Astrocyte (in vitro differentiated cells and primary cell): ENCODE measurements at regions not wholly inside any gene's neighbourhood (a gene's known extent, or its start where the extent isn't known, plus 50 kb on each side); places are given as distances from the start of the nearest gene placed in this dataset.

ENCODE experiments used
- DNase-seq: peaks from one replicate; pipeline ENCODE4 v3.0.0-alpha.2; 2010; ENCODE audit warnings: low read depth
- FAIRE-seq: peaks from 2 replicates; lab custom pipeline; 2011; peaks lifted over from hg19 to GRCh38; lab: Jason Lieb, UNC
- H2AFZ ChIP-seq: 2 replicates; pipeline ENCODE4 v1.6.0; 2012; ENCODE audit warnings: low read depth, low read length, inconsistent platforms
- H3K27ac ChIP-seq: 2 replicates; pipeline ENCODE4 v1.5.1; 2011; ENCODE audit warnings: low read depth, low read length, inconsistent platforms
- H3K27me3 ChIP-seq: 2 replicates; pipeline ENCODE4 v1.6.0; 2011; ENCODE audit warnings: low read length, inconsistent platforms; ENCODE audit not compliant: insufficient read depth
- H3K36me3 ChIP-seq: 2 replicates; pipeline ENCODE4 v1.5.1; 2011; ENCODE audit warnings: low read length, inconsistent platforms; ENCODE audit not compliant: insufficient read depth
- H3K4me1 ChIP-seq: 2 replicates; pipeline ENCODE4 v1.5.1; 2011; ENCODE audit warnings: low read length, inconsistent platforms; ENCODE audit not compliant: insufficient read depth
- H3K4me2 ChIP-seq: 2 replicates; pipeline ENCODE4 v1.6.0; 2012; ENCODE audit warnings: low read length, inconsistent platforms
- H3K4me3 ChIP-seq: 2 replicates; pipeline ENCODE4 v1.5.1; 2011; ENCODE audit warnings: low read depth, mild to moderate bottlenecking, low read length, inconsistent platforms; ENCODE audit not compliant: insufficient read depth
- H3K79me2 ChIP-seq: 2 replicates; pipeline ENCODE4 v1.6.0; 2012; ENCODE audit warnings: mild to moderate bottlenecking, low read length, inconsistent platforms; ENCODE audit not compliant: insufficient read depth
- H3K9ac ChIP-seq: 2 replicates; pipeline ENCODE4 v1.6.0; 2012; ENCODE audit warnings: mild to moderate bottlenecking, low read length, inconsistent platforms
- H3K9me3 ChIP-seq: 2 replicates; pipeline ENCODE4 v1.5.1; 2012; ENCODE audit warnings: low read depth, mild to moderate bottlenecking, low read length, inconsistent platforms; ENCODE audit not compliant: insufficient read depth
- H4K20me1 ChIP-seq: 2 replicates; pipeline ENCODE4 v1.6.0; 2012; ENCODE audit warnings: low read length, inconsistent platforms; ENCODE audit not compliant: insufficient read depth
- H3K27ac Mint-ChIP-seq: one replicate; pipeline ENCODE4 v1.8.0; 2021; ENCODE audit warnings: mild to moderate bottlenecking, mixed read lengths; ENCODE audit not compliant: unreplicated experiment
- H3K27me3 Mint-ChIP-seq: one replicate; pipeline ENCODE4 v1.8.0; 2021; ENCODE audit warnings: low read depth, mixed read lengths; ENCODE audit not compliant: unreplicated experiment
- H3K36me3 Mint-ChIP-seq: one replicate; pipeline ENCODE4 v1.8.0; 2021; ENCODE audit warnings: low read depth, mixed read lengths; ENCODE audit not compliant: unreplicated experiment
- H3K4me1 Mint-ChIP-seq: one replicate; pipeline ENCODE4 v1.8.0; 2021; ENCODE audit warnings: low read depth, mixed read lengths; ENCODE audit not compliant: unreplicated experiment
- H3K4me3 Mint-ChIP-seq: one replicate; pipeline ENCODE4 v1.8.0; 2021; ENCODE audit warnings: mild to moderate bottlenecking, moderate library complexity, mixed read lengths; ENCODE audit not compliant: unreplicated experiment
- H3K9me3 Mint-ChIP-seq: one replicate; pipeline ENCODE4 v1.8.0; 2021; ENCODE audit warnings: mild to moderate bottlenecking, mixed read lengths; ENCODE audit not compliant: unreplicated experiment
- EZH2 ChIP-seq: IDR thresholded peaks from 2 replicates; pipeline ENCODE4 v1.6.1; 2012; ENCODE audit warnings: mild to moderate bottlenecking, low read length, inconsistent platforms; ENCODE audit not compliant: insufficient read depth
- TF ChIP-seq, protein P1 (sequence below): IDR thresholded peaks from 2 replicates; pipeline ENCODE4 v1.5.1; 2011; ENCODE audit warnings: low read depth, mild to moderate bottlenecking, inconsistent platforms, low read length, moderate library complexity; ENCODE audit not compliant: insufficient read depth

DNA sequence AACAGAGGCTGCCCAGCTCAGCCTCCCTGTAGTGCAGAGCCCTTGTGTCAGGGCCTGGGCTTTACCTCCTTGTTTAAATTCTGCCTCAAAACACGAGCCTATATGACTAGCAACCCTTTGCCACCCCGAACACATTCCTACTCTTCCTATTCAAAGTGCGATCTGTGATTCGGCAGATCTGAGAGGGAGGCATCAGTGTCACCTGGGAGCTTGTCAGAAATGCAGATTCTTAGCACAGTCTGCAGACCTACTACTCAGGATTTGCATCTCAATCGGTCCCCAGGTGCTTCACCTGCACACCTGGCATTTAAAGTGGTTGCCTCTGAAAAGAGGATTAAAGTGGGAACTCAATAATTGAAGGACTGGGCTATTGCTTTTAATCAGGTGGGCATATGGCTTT lies 273.2 kb upstream of the TOPAZ1 start:
- Histone ChIP-seq H2AFZ (no peak overlapping the region), H3K9ac (no peak overlapping the region), H3K9me3 (no peaks in the 10 kb centered on the region), H3K27me3 (peaks cover 11% of the 10 kb centered on the region), H3K4me1 (no peaks in the 10 kb centered on the region), H3K79me2 (no peaks in the 10 kb centered on the region), H3K27ac (no peak overlapping the region), H3K4me3 (no peak overlapping the region), H4K20me1 (no peaks in the 10 kb centered on the region), H3K36me3 (no peaks in the 10 kb centered on the region), H3K4me2 (no peak overlapping the region)
- no peak for DNase-seq
- TF ChIP-seq, protein P1, sequence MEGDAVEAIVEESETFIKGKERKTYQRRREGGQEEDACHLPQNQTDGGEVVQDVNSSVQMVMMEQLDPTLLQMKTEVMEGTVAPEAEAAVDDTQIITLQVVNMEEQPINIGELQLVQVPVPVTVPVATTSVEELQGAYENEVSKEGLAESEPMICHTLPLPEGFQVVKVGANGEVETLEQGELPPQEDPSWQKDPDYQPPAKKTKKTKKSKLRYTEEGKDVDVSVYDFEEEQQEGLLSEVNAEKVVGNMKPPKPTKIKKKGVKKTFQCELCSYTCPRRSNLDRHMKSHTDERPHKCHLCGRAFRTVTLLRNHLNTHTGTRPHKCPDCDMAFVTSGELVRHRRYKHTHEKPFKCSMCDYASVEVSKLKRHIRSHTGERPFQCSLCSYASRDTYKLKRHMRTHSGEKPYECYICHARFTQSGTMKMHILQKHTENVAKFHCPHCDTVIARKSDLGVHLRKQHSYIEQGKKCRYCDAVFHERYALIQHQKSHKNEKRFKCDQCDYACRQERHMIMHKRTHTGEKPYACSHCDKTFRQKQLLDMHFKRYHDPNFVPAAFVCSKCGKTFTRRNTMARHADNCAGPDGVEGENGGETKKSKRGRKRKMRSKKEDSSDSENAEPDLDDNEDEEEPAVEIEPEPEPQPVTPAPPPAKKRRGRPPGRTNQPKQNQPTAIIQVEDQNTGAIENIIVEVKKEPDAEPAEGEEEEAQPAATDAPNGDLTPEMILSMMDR: no peak
- no peak for TF ChIP-seq EZH2
- FAIRE-seq: no peak
- no peaks in the 10 kb centered on the region for H3K4me1 Mint-ChIP-seq
- no peaks in the 10 kb centered on the region for H3K36me3 Mint-ChIP-seq
- peaks cover 44% of the 10 kb centered on the region for H3K27me3 Mint-ChIP-seq
- H3K4me3 Mint-ChIP-seq: no peak overlapping the region
- H3K27ac Mint-ChIP-seq: no peak overlapping the region
- no peaks in the 10 kb centered on the region for H3K9me3 Mint-ChIP-seq

DNA sequence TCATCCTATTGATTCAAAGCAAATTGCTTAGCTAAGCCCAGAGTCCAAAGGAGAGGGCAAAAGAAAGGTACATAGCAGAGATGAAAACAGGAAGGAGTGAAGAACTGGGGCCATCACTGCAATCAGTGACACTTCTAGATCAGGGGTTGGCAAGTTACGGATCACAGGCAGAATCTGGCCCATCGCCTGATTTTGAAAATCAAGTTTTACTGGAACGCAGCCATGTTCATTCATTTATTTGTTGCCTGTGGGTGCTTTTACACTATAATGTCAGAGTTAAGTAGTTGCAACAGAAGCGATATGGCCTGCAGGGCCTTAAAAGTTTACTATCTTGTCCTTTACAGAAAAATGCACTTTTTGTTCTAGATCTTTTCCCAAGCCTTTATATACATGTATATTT lies 271.7 kb upstream of the TOPAZ1 start:
- Mint-ChIP-seq H3K27me3 (peaks cover 35% of the 10 kb centered on the region), H3K9me3 (no peaks in the 10 kb centered on the region), H3K36me3 (no peaks in the 10 kb centered on the region), H3K27ac (no peak overlapping the region), H3K4me3 (no peak overlapping the region), H3K4me1 (peaks cover 2% of the 10 kb centered on the region)
- FAIRE-seq (no peak), DNase-seq (no peak)
- Histone ChIP-seq H2AFZ (no peak overlapping the region), H3K4me1 (no peaks in the 10 kb centered on the region), H3K4me2 (no peak overlapping the region), H3K27ac (no peak overlapping the region), H3K79me2 (no peaks in the 10 kb centered on the region), H3K36me3 (no peaks in the 10 kb centered on the region), H4K20me1 (no peaks in the 10 kb centered on the region), H3K9me3 (no peaks in the 10 kb centered on the region), H3K9ac (no peak overlapping the region), H3K4me3 (no peak overlapping the region), H3K27me3 (peaks cover 8% of the 10 kb centered on the region)
- no peak for TF ChIP-seq EZH2
- TF ChIP-seq, protein P1: no peak

DNA sequence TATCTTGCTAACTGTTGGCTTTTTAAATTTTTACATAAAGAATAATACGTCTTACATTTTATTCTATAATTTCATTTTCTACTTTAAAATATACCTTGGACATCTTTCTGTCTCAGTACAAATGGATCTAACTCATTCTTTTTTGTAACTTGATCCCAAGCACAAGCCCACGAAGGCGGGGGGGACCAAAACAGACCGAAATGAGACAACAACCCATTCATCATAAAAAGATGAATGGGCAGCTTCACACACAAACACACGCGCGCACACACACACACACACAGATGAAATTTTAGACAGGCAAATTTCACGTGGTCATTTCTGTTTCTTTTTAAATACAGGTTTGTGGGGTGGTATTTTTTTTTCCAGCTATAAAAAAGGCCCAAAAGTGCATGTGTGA lies 271.3 kb upstream of the TOPAZ1 start:
- no peak for FAIRE-seq

More for the DNA sequence above, 271.3 kb upstream of the TOPAZ1 start:
- peaks cover 31% of the 10 kb centered on the region for H3K27me3 Mint-ChIP-seq
- H3K9ac ChIP-seq: no peak overlapping the region
- DNase-seq: no peak
- no peak overlapping the region for H3K27ac Mint-ChIP-seq
- H3K36me3 Mint-ChIP-seq: no peaks in the 10 kb centered on the region
- H3K27ac ChIP-seq: no peak overlapping the region
- no peaks in the 10 kb centered on the region for H3K79me2 ChIP-seq
- H3K4me3 Mint-ChIP-seq: no peak overlapping the region
- H4K20me1 ChIP-seq: no peaks in the 10 kb centered on the region
- H3K27me3 ChIP-seq: peaks cover 8% of the 10 kb centered on the region
- no peak overlapping the region for H3K4me2 ChIP-seq
- peaks cover 5% of the 10 kb centered on the region for H3K4me1 Mint-ChIP-seq
- no peak overlapping the region for H3K4me3 ChIP-seq
- H3K4me1 ChIP-seq: no peaks in the 10 kb centered on the region
- no peak for TF ChIP-seq EZH2
- TF ChIP-seq, protein P1: no peak
- H3K9me3 Mint-ChIP-seq: no peaks in the 10 kb centered on the region
- H2AFZ ChIP-seq: no peak overlapping the region
- no peaks in the 10 kb centered on the region for H3K9me3 ChIP-seq
- no peaks in the 10 kb centered on the region for H3K36me3 ChIP-seq
